NCI-H748 treated with DMSO at 0.1 percent for 48 hours (cell line): ENCODE measurements at regions not wholly inside any gene's neighbourhood (a gene's known extent, or its start where the extent isn't known, plus 50 kb on each side); places are given as distances from the start of the nearest gene placed in this dataset.

ENCODE experiments used
- DNase-seq: peaks from one replicate; lab custom pipeline; 2025; lab: John Stamatoyannopoulos, UW

DNA sequence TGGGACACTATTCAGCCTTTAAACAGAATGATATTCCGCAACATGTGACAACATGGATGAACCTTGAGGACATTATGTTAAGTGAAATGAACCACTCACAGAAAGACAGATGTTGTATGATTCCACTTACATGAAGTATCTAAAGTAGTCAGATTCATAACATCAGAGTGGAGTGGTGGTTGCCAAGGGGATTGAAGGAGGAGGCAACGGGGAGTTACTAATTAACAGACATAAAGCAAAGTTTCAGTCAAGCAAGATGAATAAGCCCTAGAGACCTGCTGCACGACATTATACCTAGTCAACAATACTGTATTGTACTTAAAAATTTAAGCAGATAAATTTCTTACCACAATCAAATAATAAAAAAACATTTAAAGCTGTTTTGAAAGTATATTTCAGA, 105.0 kb upstream of the NR0B1 start:
- DNase-seq = no peak

DNA sequence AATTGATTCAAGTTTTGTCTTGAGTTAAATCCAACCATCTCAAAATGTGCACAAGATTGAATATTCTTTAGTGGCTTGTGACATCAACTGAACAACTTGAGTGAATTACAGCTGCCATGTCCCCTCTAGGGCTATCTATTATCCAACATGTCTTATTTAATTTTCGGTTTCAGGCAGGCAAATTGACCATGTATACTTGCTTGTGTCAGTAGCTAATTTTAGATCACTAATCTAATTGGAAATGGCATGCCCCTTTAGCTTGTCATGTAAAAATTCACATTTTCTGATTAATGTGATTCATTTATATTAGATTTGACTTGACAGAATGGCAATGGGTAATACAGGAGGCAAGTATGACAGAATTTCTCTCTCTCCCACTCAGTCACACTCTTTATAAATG, 93.2 kb upstream of the NR0B1 start:
- no peak for DNase-seq

DNA sequence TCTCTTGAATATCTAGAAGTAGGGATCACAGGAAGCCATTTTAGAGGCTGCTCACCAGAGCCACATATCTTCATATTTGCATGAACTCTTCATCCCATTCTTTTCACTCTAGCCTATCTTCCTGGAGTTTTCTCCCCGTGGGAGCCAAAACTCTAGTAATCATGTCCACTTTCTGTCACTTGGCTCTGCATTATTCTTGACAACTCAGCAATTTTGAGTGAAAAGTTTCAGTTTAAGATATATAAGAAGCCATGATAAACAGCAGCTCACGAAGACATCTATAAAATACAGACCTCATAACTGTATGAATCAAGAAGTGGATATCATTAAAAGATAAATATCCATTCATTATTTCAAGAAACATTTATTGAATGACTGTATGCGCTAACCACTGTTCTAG, 79.1 kb upstream of the NR0B1 start:
- no peak for DNase-seq

DNA sequence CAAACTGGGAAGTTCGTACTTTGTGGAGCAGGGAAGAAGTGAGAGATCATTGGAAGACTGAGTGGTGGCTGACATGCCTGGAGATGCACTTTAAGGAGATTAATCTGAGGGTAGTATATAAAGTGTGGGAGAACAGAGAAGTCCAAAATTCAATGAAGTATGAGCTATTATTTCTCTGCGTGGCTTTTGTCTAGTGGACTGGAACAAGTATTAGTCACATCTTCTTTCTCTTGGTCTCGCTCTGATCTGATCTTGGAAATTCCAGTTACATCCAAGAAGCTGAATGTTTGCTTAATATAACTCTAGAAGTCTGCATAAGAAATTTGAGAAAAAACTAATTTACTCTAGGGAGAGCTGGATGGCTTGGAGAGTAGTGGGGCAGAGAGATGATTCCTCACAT, 64.8 kb upstream of the NR0B1 start:
- DNase-seq = no peak

DNA sequence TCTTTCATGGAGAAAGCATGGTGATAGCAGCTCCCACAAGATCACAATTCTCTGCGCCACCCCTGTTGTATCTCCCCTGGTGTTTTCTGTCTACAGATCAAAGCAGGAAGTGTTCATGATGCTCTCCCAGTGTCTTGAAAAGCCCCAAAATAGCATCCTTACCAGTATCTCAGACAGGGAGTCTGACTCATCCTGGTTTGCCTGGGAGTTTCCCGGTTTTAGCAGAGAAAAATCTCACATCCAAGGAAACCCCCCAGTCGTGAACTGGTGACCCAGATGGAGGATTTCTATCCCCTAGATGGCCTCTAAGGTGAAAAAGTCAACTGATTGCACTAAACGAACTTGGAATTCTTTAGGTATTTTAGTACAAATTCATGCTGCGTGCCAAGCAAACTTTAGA, 64.3 kb upstream of the NR0B1 start:
- no peak for DNase-seq

DNA sequence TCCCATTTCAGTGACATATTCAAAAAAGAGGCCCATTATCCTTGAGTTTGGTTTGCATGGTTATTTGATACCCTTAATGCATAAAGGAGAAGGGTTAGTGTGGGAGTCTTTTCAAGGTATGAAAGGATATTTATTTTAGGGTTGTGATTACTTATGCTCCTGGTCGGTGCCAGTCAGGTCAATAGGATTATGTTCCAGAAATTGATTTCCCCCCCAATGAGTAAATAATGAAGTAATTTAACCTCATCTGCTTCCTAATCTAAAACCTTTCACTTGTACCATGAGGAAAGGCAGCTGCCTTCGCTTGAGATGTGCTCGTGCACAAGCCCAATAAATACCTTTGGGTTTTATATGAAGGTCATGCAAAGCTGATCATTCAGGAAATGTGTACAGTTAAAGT, 55.0 kb upstream of the NR0B1 start:
- DNase-seq = peak; percentile 86
